ENCODE measurements at regions not wholly inside any gene's neighbourhood (a gene's known extent, or its start where the extent isn't known, plus 50 kb on each side); places are given as distances from the start of the nearest gene placed in this dataset.

DNA sequence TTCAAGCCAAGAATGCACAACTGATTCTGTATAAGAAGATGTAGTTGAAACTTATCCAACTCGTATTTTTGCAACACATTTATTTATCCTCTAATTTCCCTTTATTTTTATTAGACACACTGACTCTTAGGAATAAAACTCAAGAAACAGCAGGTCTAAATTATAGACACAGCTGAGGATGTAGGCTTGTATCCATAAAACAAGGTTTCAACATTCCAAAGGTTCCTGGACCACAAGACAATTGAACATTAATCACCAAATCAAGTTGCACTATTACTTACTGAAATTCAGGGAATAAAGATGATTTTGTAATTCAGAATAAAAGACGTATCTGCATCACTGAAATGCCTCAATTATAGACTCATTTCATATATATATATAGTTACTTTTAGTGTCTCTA lies 683.5 kb upstream of the GRIA3 start:
- TF ChIP-seq, protein P1, sequence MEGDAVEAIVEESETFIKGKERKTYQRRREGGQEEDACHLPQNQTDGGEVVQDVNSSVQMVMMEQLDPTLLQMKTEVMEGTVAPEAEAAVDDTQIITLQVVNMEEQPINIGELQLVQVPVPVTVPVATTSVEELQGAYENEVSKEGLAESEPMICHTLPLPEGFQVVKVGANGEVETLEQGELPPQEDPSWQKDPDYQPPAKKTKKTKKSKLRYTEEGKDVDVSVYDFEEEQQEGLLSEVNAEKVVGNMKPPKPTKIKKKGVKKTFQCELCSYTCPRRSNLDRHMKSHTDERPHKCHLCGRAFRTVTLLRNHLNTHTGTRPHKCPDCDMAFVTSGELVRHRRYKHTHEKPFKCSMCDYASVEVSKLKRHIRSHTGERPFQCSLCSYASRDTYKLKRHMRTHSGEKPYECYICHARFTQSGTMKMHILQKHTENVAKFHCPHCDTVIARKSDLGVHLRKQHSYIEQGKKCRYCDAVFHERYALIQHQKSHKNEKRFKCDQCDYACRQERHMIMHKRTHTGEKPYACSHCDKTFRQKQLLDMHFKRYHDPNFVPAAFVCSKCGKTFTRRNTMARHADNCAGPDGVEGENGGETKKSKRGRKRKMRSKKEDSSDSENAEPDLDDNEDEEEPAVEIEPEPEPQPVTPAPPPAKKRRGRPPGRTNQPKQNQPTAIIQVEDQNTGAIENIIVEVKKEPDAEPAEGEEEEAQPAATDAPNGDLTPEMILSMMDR (IDR thresholded peaks at IDR 0.05), result no peak
- TF ChIP-seq POLR2A (IDR thresholded peaks at IDR 0.05), result no peak
